ENCODE measurements at regions not wholly inside any gene's neighbourhood (a gene's known extent, or its start where the extent isn't known, plus 50 kb on each side); places are given as distances from the start of the nearest gene placed in this dataset.
"Not testable (repeated sequence)": the region's sequence is repeated elsewhere in the genome, so short reads cannot be mapped to it uniquely, and the experiment has no call there.

GRCh38 chr5:172524573-172525021 is 70.3 kb upstream of the SH3PXD2B start:
- Mint-ChIP-seq H3K9me3 (peaks cover 9 to 10% of the 10 kb centered on the region in 2 donors), H3K4me1 (ENCODE audit: low read depth) (no peaks in the 10 kb centered on the region), H3K36me3 (ENCODE audit: insufficient read depth in 2 of 2) (peaks cover 4 to 6% of the 10 kb centered on the region in 2 donors), H3K27me3 (ENCODE audit: low read depth) (peaks cover 27% of the 10 kb centered on the region), H3K27ac (no peak overlapping the region), H3K4me3 (no peak overlapping the region)
- DNase-seq (no peak), ATAC-seq (replicated peaks in 1 of 2) (no peak)

DNA sequence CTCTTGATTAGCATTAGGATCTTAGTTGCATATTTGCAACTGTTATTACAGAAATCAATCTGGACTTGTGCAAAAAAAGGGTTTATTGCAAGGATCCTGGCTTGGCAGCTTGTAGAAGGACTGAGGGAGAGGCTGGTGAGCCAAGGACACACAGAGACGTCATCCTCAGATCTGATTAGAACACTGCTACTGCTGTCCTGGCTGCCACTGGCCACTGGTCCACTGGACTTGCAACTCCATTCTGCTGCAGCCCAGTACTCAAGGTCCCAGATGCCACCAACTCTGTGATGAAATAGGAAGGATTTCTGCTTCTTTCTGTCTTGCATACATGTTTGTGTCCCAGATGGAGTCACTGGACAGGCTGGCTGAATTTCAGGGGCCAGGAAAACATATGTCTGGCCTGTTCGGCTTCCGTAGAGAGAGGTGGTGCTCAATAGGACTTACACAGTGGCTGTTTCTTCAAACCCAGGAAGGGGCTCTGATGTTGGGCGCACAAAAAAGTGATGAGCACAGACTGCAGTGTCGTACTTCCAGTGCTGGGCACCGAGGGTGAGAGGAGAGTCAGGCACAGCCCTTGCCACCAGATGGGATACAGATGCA is 68.9 kb upstream of the SH3PXD2B start:
- Mint-ChIP-seq H3K27ac (no peak overlapping the region), H3K4me3 (no peak overlapping the region), H3K4me1 (ENCODE audit: low read depth) (no peaks in the 10 kb centered on the region), H3K36me3 (ENCODE audit: insufficient read depth in 2 of 2) (peaks cover 4 to 6% of the 10 kb centered on the region in 2 donors), H3K27me3 (ENCODE audit: low read depth) (peaks cover 18% of the 10 kb centered on the region), H3K9me3 (peaks cover 8 to 10% of the 10 kb centered on the region in 2 donors)
- DNase-seq = no peak
- no peak for ATAC-seq (replicated peaks in 1 of 2)

DNA sequence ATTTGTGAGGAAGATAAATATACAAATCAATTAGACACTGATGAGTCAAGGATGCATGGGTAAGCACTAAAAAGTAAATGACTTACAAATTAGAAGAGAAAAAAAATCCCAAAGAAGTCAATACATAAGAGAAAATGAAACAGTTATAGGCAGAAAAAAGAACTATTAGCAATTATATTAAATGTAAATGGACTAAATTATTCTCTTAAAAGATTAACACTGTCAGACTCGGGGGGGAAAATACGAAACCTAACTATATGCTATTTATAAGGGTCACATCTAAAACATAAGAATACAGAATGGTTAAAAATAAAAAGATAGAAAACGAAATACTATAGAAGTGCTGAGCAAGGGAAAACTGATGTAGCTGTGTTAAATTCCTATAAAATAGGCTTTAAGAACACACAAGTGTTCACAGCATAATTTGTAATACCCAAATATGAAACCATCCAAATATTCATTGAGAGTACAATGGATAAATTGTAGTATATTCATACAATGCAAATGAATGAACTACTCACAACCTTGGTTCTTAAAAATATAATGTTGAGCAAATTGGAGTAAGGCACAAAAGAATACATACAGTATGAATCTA is 67.1 kb upstream of the SH3PXD2B start:
- H3K4me3 Mint-ChIP-seq = no peak overlapping the region
- H3K27me3 Mint-ChIP-seq (ENCODE audit: low read depth) = no peaks in the 10 kb centered on the region
- DNase-seq (no peak), ATAC-seq (replicated peaks in 1 of 2) (no peak)
- H3K27ac Mint-ChIP-seq = no peak overlapping the region
- peaks cover 8 to 10% of the 10 kb centered on the region in 2 donors for H3K9me3 Mint-ChIP-seq
- H3K36me3 Mint-ChIP-seq (ENCODE audit: insufficient read depth in 2 of 2) = peaks cover 4 to 6% of the 10 kb centered on the region in 2 donors
- no peaks in the 10 kb centered on the region for H3K4me1 Mint-ChIP-seq (ENCODE audit: low read depth)

DNA sequence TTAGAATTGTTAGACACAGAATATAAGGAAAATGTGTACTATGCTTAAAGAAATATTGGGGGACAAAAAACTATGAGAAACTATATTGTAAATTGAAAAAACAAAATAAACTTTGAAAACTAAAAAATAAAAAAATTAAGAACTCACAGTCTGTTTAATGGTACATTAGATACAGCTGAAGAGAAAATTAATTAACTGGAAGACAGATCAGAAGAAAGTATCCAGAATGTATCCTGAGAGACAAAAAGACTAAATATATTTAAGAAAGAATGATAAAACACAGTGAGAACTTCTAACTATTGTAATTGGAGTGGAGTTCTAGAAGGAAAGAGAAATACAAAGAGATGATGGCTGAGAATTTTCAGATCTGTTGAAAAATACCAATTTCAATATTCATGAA is 57.6 kb upstream of the SH3PXD2B start:
- H3K36me3 Mint-ChIP-seq (ENCODE audit: insufficient read depth in 2 of 2) = peaks cover 3 to 8% of the 10 kb centered on the region in 2 donors
- DNase-seq = no peak
- no peak overlapping the region for H3K4me3 Mint-ChIP-seq
- no peak for ATAC-seq (replicated peaks in 1 of 2)
- H3K4me1 Mint-ChIP-seq (ENCODE audit: low read depth) = no peaks in the 10 kb centered on the region
- no peak overlapping the region for H3K27ac Mint-ChIP-seq
- peaks cover 7 to 9% of the 10 kb centered on the region in 2 donors for H3K9me3 Mint-ChIP-seq
- H3K27me3 Mint-ChIP-seq (ENCODE audit: low read depth) = peaks cover 30% of the 10 kb centered on the region

- Mint-ChIP-seq H3K9me3 (peaks cover 5 to 9% of the 10 kb centered on the region in 2 donors), H3K27ac (no peak overlapping the region), H3K27me3 (ENCODE audit: low read depth) (peaks cover 28% of the 10 kb centered on the region), H3K36me3 (ENCODE audit: insufficient read depth in 2 of 2) (peaks cover 3 to 8% of the 10 kb centered on the region in 2 donors), H3K4me3 (no peak overlapping the region), H3K4me1 (ENCODE audit: low read depth) (no peaks in the 10 kb centered on the region)
- no peak for ATAC-seq (replicated peaks in 1 of 2)
- DNase-seq = no peak
Observed at GRCh38 chr5:172509405-172509781, 55.1 kb upstream of the SH3PXD2B start.

DNA sequence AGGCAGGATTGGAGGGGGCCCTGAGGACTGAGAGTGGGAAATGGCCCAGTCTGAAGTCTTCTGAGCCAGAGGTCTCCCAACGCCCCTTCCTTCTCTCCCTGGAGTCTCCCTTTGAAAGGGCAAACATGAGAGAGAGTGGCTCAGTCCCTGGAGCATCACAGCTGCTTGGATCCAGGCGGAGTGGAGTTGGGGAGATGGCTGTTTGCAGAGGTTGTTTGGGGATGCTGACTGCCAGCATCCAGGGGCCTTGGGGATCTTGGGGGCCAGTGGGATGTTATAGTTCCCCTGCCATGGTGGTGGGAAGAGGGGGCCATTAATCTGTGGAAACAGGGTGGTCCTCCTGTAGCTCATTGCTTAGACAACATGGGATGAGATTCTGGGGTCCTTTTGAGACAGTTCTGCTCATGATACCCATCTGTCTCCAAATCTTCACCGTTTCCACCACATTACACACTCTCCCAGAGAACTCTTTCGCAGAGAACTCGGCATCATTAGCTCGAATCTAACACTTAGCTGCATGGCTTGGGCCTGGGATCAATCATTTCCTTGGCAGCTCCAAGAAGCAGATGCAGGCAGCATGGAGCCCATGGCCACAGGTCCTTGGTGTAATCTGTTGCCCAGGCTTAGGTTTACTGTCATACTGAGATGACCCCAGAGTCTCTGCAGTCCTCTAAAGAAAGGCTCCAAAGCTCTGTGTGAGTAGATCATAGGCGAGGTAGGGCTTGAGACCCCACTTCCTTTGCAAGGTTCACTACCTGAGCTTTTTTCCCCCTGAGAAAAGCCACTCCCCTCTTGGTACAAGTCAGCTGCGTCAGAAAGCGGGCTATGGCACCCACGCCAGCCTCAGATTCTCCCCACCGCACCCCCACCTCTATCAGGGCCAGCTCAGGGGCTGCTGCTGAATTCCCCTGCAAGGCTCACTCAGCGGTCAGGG is 54.4 kb upstream of the SH3PXD2B start:
- DNase-seq = no peak
- ATAC-seq (replicated peaks in 1 of 2) = no peak
- Mint-ChIP-seq H3K27me3 (ENCODE audit: low read depth) (peaks cover 28% of the 10 kb centered on the region), H3K4me3 (no peak overlapping the region), H3K4me1 (ENCODE audit: low read depth) (no peaks in the 10 kb centered on the region), H3K36me3 (ENCODE audit: insufficient read depth in 2 of 2) (peaks cover 3 to 8% of the 10 kb centered on the region in 2 donors), H3K9me3 (peaks cover 5 to 9% of the 10 kb centered on the region in 2 donors), H3K27ac (no peak overlapping the region)

GRCh38 chr5:172507485-172507884 is 53.2 kb upstream of the SH3PXD2B start:
- H3K36me3 Mint-ChIP-seq (ENCODE audit: insufficient read depth in 2 of 2); H3K4me1 Mint-ChIP-seq (ENCODE audit: low read depth); ATAC-seq (replicated peaks in 1 of 2); H3K27ac Mint-ChIP-seq; H3K4me3 Mint-ChIP-seq; H3K9me3 Mint-ChIP-seq; DNase-seq: not testable (repeated sequence)
- H3K27me3 Mint-ChIP-seq (ENCODE audit: low read depth) = peaks cover 19% of the 10 kb centered on the region

DNA sequence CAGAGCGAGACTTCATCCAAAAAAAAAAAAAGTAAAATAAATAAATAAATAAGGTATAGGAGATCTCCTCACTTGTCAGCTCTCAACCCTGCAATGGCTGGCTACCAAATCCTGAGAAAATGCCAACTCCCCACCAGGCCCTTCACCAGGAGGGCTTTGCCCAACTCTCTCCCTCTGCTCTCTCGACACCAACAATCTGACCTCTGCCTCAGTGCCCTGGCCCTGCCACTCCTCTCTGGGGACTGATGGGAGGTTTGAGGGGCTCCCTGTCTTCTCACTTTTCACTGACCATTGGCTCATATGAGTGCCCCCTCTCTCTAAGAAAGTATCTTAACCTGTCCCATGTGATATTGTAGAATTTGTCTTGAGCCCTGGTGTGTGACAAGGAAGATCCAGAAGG is 52.6 kb upstream of the SH3PXD2B start:
- Mint-ChIP-seq H3K27me3 (ENCODE audit: low read depth) (peaks cover 13% of the 10 kb centered on the region), H3K27ac (no peak overlapping the region), H3K4me1 (ENCODE audit: low read depth) (no peaks in the 10 kb centered on the region), H3K4me3 (no peak overlapping the region), H3K9me3 (no peaks in the 10 kb centered on the region), H3K36me3 (ENCODE audit: insufficient read depth in 2 of 2) (peaks cover under 1 to 2% of the 10 kb centered on the region in 2 donors)
- DNase-seq = no peak
- ATAC-seq (replicated peaks in 1 of 2) = no peak

DNA sequence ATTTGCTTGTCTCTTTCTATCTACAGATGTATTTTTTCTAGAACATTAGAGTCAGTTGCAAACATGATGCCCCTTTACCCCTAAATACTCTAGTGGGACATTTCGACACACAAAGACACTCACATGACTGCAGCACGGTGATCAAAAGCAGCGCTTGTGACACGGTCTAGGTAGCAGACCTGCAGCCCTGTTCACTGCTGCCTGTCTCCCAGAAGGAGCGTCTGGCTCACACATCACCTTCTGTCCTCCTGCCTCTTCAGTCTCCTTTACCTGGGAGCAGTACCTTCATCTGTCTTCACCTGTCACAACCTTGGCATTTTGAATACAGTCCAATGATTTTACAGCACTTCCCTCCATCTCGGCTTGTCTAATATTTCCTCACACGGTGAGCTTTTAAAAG is 51.9 kb upstream of the SH3PXD2B start:
- Mint-ChIP-seq H3K36me3 (ENCODE audit: insufficient read depth in 2 of 2) (no peaks in the 10 kb centered on the region), H3K4me3 (no peak overlapping the region), H3K4me1 (ENCODE audit: low read depth) (no peaks in the 10 kb centered on the region), H3K9me3 (no peaks in the 10 kb centered on the region), H3K27ac (no peak overlapping the region), H3K27me3 (ENCODE audit: low read depth) (peaks cover 13% of the 10 kb centered on the region)
- ATAC-seq (replicated peaks in 1 of 2) (no peak), DNase-seq (no peak)

DNA sequence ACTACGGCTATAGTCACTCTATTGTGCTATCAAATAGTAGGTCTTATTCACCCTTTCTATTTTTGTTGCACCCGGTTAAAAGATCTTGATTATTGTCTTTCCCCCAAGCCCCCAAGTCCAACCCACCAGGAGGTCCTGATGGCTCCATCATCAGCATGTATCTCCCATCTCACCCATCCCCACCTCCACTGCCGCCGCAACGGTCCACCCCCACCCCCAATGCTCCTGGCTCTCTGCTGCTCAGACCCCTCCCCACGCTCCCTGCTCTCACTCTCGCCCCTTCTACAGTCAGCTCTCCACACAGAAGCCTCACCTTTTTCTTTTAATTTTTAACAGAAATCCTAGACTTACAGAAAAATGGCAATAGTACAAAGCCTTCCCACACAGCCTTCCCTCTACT is 51.5 kb upstream of the SH3PXD2B start:
- Mint-ChIP-seq H3K9me3 (no peaks in the 10 kb centered on the region), H3K4me1 (ENCODE audit: low read depth) (no peaks in the 10 kb centered on the region), H3K27ac (no peak overlapping the region), H3K4me3 (no peak overlapping the region), H3K27me3 (ENCODE audit: low read depth) (peaks cover 13% of the 10 kb centered on the region), H3K36me3 (ENCODE audit: insufficient read depth in 2 of 2) (no peaks in the 10 kb centered on the region)
- ATAC-seq (replicated peaks in 1 of 2) = no peak
- no peak for DNase-seq

DNA sequence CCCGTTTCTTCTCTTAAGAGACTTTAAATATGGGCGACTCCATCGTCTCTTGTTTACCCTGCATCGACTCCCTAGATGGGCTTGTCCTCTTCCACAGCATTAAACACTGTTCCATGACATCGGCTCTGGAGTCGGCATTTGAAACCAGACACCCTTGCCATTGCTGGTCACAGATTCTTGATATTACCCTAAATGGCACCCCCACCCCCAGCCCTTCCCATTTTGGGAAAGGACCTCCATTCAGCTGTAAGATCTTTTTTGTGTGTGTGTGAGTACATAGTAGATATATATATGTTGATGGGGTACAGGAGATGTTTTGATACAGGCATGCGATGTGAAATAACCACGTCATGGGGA is 51.1 kb upstream of the SH3PXD2B start:
- H3K27ac Mint-ChIP-seq = no peak overlapping the region
- H3K27me3 Mint-ChIP-seq (ENCODE audit: low read depth) = peaks cover 13% of the 10 kb centered on the region
- ATAC-seq (replicated peaks in 1 of 2) = no peak
- no peaks in the 10 kb centered on the region for H3K4me1 Mint-ChIP-seq (ENCODE audit: low read depth)
- H3K36me3 Mint-ChIP-seq (ENCODE audit: insufficient read depth in 2 of 2) = no peaks in the 10 kb centered on the region
- no peaks in the 10 kb centered on the region for H3K9me3 Mint-ChIP-seq
- no peak for DNase-seq
- H3K4me3 Mint-ChIP-seq = no peak overlapping the region

GRCh38 chr5:172504701-172505402 is 50.5 kb upstream of the SH3PXD2B start:
- H3K9me3 Mint-ChIP-seq = no peaks in the 10 kb centered on the region
- H3K4me3 Mint-ChIP-seq = no peak overlapping the region
- DNase-seq (no peak), ATAC-seq (replicated peaks in 1 of 2) (no peak)
- no peaks in the 10 kb centered on the region for H3K4me1 Mint-ChIP-seq (ENCODE audit: low read depth)
- H3K36me3 Mint-ChIP-seq (ENCODE audit: insufficient read depth in 2 of 2) = no peaks in the 10 kb centered on the region
- no peak overlapping the region for H3K27ac Mint-ChIP-seq
- H3K27me3 Mint-ChIP-seq (ENCODE audit: low read depth) = peaks cover 13% of the 10 kb centered on the region

Measured in activated T-cell treated with anti-CD3 and anti-CD28 coated beads, Interleukin-2, amount 50 U/mL, for 72 hours (primary cell).